HTR-8/SVneo (cell line): ENCODE measurements at regions not wholly inside any gene's neighbourhood (a gene's known extent, or its start where the extent isn't known, plus 50 kb on each side); places are given as distances from the start of the nearest gene placed in this dataset.

Experiments used
- DNase-seq: peaks from one replicate; pipeline ENCODE4 v3.0.0; 2011; ENCODE audit warnings: low spot score, mixed read lengths; ENCODE audit not compliant: insufficient read length
- FAIRE-seq: peaks from 2 replicates; lab custom pipeline; 2011; peaks lifted over from hg19 to GRCh38; lab: Jason Lieb, UNC

- DNase-seq (no peak), FAIRE-seq (no peak)
Measured at GRCh38 chrX:69282893-69283690, 117.8 kb upstream of the PJA1 start.

- no peak for DNase-seq
- FAIRE-seq = no peak
Measured at GRCh38 chrX:69280933-69281332, 115.7 kb upstream of the PJA1 start.

DNA sequence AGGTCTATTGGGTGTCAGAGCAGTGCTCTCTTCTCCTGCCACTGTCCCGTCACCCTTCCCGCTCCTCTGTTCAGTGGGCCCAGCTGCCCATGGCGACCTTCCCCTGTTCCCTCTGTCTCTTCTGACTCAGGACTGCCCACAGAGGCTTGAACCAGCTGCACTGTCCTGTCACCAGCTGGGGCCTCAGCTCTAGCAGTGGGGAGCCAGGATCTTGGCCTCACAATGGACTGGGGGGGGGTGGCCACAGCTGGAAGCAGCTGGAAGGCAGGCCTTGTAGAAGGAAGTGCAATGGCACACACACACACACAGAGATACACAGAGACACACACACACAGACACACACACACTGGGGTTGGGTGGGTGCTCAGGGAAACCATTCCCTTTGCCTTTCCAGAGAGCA is 114.0 kb upstream of the PJA1 start:
- DNase-seq (no peak), FAIRE-seq (no peak)

DNA sequence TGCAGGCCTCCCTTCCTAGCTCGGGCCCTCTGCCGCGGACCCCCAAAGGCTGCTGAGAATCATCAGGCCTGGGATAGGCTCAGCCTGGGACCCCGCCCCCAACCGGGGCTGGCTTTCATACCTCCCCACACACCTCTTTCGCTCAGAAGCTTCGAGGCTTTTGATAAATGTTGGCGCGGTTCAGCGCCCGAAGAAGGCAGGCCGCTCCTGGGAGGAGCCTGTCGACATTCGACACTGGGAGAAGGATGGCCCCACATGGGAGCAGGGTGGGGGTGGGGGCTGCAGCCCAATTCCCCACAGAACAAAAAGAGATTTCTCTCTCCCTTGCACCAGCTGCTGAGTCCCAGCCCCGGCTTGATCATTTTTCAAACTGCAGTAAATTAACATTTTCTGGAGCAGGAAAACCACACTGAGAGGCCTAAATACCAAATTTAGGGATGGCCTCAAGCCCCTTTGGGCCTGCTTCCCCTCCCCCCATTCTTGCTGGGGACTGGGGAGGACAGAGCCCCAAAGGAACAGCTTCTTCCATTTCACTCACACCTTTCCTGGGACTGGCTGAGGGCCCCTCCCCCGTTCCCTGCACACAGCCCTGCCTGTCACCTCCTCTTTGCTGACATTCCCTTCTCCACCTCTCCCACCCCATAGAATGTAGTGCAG is 112.9 kb upstream of the PJA1 start:
- FAIRE-seq (no peak), DNase-seq (no peak)

DNA sequence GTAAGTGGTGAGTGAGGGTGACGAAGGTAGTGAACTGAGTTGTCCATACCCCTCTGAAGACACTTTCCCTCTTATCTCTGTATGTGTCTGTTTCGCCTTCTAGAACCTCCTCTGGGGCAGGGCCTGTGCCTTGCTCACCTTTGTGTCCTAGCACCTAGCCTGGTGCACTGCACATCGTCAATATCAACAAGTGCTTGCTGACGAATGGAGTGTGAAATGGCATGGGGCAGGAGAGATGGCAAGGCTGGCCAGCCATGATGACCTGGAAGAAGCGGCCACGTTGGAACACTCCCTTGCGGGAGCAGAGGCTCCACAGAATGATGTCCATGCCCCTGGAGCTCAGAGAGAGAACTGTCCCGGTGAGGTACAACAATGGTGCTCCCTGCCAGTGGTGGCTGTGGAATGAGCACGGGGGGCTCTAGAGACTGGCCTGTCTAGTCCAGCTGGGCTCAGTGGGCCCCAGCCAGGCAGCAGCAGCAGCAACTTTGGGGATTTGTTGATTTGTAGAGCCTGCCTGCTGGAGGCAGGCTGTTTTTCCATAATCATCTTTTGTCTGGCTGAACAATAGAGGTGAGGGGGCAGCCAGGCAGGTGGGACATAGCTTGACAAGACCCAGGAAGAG is 112.2 kb upstream of the PJA1 start:
- DNase-seq (no peak), FAIRE-seq (no peak)

DNA sequence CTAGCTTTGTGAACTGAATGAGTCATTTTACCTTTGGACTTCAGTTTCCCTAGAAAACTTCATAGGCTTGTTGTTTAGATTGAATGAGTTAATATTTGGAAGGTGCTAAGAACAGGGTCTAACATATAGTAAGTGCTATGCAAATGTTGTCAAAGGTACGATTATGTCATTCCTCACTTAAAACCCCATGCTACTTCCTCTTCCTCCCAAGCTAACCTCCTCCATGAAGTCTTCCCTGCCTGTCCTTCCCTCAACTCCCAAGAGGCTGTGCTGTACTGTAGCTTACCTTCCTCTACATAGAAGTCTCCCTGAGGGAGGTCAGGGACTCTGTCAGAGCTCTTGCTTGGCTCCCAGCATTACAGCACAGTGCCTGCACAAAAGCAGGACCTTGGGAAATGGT is 103.4 kb upstream of the PJA1 start:
- DNase-seq (no peak), FAIRE-seq (no peak)

DNA sequence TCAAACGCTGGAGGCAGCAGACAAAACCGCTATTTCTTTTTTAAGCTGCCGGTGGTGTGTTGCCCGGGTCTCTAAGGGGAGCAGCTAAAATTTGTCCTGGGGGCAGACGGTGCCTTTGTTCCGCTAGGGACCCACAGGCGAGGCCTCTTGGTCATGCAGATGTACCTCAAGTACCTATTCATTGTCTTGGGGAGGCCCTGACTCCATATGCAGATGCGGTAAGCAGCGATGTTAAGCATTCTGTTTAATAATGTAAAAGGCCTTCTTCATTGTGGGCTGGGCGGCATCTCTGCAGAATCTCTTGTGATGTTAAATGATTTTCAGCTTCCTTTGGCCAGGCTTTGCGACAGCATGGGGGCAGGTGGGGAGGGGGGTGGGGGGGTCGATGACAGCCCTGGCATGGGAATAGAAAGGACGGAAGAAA is 98.9 kb upstream of the PJA1 start:
- no peak for FAIRE-seq
- no peak for DNase-seq

DNA sequence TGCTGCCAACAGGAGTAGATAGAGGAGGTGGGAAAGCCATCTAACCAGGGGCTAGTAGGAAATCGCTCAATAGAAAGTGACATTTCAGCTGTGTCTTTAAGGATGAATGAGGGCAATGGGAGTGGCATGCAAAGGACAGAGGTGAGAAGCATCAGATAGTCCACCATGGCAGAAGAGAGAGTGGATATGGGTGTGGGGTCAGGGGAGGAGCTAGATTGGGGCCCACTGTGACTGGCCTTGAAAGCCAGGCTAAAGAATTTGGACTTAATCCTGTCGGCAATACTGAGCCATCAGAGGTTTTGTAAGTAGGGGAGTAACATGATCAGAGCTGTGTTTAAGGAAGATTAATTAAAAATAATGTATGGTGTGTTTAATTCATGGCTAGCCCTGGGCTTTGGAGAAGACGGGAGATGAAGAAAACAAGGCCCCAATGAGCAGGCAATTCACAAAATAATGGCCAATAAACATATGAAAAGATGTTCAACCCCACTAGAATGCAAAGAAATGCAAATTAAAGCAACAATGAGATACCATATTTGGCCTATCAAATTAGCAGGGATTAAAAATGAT is 98.1 kb upstream of the PJA1 start:
- FAIRE-seq (no peak), DNase-seq (no peak)

- no peak for FAIRE-seq
- no peak for DNase-seq
Measured at GRCh38 chrX:69262036-69262936, 97.0 kb upstream of the PJA1 start.

- DNase-seq (no peak), FAIRE-seq (no peak)
Measured at GRCh38 chrX:69260169-69260568, 94.9 kb upstream of the PJA1 start.

GRCh38 chrX:69258893-69259292 is 93.6 kb upstream of the PJA1 start:
- FAIRE-seq = no peak

GRCh38 chrX:69257499-69258127 is 92.4 kb upstream of the PJA1 start:
- DNase-seq (no peak), FAIRE-seq (no peak)

More at GRCh38 chrX:69258893-69259292, 93.6 kb upstream of the PJA1 start:
- DNase-seq = no peak

DNA sequence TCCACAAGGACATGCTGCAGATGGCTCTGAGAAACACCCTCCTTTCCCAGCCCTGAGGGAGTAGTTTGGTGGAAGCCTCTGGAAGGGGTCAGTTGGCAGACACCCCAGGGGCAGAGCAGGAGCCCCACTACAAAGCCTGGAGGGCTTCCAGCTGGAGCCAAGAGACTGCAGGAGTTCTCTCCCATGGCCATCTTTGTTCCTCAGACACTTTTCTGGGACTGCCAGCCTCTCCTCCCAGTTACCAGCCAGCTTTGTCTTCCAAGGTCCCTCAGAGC is 91.0 kb upstream of the PJA1 start:
- DNase-seq = no peak
- no peak for FAIRE-seq

DNA sequence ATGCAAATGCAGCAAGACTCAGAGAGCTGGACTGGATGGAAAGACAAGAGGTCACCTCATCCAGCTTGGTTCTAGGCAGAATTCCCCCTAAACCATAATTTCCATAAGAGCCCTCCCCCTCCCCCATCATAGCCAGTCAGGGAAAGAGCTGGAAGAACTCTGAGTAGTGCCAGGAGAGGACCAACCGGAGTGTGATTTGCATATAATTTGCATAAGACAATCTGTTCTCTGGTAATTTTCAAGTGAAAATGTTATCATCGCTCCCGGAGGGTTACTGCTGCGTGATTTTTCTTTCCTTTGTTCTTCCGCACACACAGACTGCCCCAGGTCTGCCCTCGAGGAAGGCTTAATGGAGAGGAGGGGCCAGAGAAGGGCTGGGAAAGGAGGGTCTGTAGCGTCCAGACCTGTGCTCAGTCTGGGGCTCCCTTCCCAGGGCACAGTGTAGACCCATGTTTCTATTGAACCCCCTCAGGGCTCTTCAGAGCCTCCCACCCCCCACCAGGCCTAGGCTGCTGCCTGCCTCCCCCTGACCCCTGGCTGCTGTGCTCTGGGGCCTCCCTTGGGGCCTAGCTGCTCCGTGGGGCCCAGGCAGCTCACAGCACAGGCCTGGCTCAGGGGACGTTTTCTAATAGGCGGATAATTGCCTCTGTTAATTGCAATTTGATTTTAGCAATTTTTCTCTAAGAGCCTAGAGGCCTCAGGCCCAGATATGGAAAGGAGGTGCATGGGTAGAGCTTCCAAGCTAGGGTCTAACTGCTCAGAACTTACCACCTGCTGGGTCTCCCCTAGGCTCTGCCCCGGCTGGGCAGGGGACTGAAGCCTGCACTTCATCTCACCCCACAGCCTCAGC is 90.4 kb upstream of the PJA1 start:
- FAIRE-seq (no peak), DNase-seq (no peak)

DNA sequence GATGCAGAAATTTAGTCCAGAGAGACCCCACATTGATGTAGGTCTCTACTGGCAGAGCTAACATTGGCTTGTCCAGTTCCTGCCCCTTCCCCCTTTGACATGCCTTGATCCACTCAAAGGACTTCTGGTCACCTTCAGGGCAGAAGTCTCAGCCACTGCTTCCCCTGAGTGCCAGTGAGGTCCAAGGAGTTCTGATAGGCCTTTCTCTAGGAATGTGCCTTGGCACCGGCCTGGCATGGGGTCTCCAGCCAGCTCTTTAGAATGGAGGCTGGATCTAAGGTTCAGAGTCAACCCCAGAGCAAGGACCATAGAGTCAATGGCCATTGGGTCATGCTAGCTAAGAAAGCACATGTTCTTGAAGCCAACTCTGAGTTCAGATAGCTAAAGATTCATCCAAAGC is 88.6 kb upstream of the PJA1 start:
- DNase-seq (no peak), FAIRE-seq (no peak)

- no peak for FAIRE-seq
- DNase-seq = no peak
Measured at GRCh38 chrX:69243276-69243675, 78.0 kb upstream of the PJA1 start.

DNA sequence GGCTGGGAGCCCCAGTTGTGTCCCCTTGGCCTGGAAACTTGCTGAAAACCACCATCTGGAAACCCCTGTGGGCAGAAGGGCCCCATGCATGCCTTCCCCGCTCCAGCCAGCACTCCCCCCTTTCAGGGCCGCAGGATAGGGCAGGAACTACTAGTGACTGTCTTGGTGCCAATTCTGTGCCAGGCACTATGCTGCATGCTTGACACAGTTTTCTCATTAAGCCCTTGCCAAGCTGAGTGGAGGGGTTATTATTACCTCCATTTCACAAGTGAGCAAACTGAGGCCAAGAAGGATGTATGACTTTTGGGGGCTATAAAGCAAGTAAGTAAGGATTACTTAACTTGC is 73.6 kb upstream of the PJA1 start:
- no peak for DNase-seq
- no peak for FAIRE-seq

DNA sequence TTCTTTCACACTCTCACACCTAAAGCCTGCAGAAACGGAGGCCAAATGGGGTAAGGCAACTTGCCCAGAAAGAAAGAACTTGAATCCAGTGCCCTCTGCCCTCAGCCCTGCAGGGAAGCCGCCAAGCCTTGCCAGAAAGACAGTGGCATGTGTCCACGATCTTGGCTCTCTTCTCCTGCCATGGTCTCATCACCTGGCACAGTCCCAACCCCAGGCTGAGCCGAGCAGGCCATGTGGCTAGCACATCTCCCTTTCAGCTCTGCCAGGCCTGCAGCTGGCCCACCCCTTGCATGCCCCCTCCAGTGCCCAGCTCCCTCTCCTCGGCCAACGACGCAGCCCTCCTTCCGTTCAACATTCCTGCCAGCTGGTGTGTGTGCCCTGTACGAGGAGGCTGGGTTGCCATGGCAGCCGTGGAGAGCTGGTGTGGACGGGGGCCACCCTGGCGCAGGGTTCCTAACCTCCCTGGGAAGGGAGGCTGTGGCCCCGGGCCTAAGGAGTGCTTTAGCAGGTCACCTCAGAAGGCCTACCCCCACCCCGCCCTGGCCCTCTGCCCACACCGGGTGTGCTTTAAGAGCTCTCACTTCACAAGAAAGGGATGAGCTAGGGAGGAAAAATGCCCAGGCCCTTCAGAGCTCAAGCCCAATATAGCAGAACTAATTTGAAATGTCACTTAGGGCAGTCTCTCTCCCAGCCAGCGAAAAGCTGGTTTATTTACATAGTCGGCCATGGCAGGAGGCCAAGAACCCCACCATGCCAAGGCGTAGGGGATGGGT is 73.0 kb upstream of the PJA1 start:
- no peak for FAIRE-seq
- DNase-seq = no peak
